HEK293 (cell line): ENCODE measurements at regions not wholly inside any gene's neighbourhood (a gene's known extent, or its start where the extent isn't known, plus 50 kb on each side); places are given as distances from the start of the nearest gene placed in this dataset.

Experiments used
- CTCF ChIA-PET: fragments of 350-600 bp; formaldehyde crosslinking; extraction: SDS; loops from one replicate; lab custom pipeline; 2021; ENCODE audit warnings: antibody characterized with exemption; lab: Yijun Ruan, JAX
- POLR2A ChIA-PET: fragments of 300-600 bp; formaldehyde crosslinking; extraction: SDS; loops from one replicate; lab custom pipeline; 2020; ENCODE audit warnings: antibody characterized with exemption, inconsistent platforms; lab: Yijun Ruan, JAX
- H3K27ac ChIP-seq: fragments of 200-500 bp; sonication (Bioruptor generic); 2 replicates; pipeline ENCODE4 v1.5.1; 2014; ENCODE audit warnings: low read depth, low read length, control low read depth, inconsistent platforms; ENCODE audit errors: extremely low read depth
- H3K36me3 ChIP-seq, 2 experiments: fragments of 200-500 bp in 1 of 2; sonication (Bioruptor generic) in 1 of 2; 1 replicate in 1 of 2; 2 replicates in 1 of 2; pipeline ENCODE4 v1.5.1; 2014 to 2017; ENCODE audit warnings: inconsistent platforms in 2 of 2, low read length in 2 of 2; ENCODE audit not compliant: control insufficient read depth in 2 of 2, insufficient read depth in 1 of 2
- H3K4me1 ChIP-seq: fragments of 200-500 bp; sonication (Bioruptor generic); 2 replicates; pipeline ENCODE4 v1.5.1; 2014; ENCODE audit warnings: mild to moderate bottlenecking, low read length, inconsistent platforms; ENCODE audit not compliant: control insufficient read depth, insufficient read depth
- H3K4me3 ChIP-seq: 2 replicates; pipeline ENCODE4 v1.5.1; 2011; ENCODE audit warnings: low read depth, mild to moderate bottlenecking, control low read depth, low read length, moderate library complexity
- H3K9me3 ChIP-seq: fragments of 200-500 bp; sonication (Bioruptor generic); 2 replicates; pipeline ENCODE4 v1.5.1; 2014; ENCODE audit warnings: low read depth, low read length, inconsistent platforms; ENCODE audit not compliant: control insufficient read depth, insufficient read depth
- FEZF1 ChIP-seq: fragments of 450-650 bp; formaldehyde crosslinking; IDR thresholded peaks from 2 replicates; pipeline ENCODE4 v1.5.1; 2016; ENCODE audit warnings: missing biosample characterization, missing genetic modification characterization
- HOXA7 ChIP-seq: sonication (generic); formaldehyde crosslinking; IDR thresholded peaks from 2 replicates; pipeline ENCODE4 v1.8.1; 2022; ENCODE audit warnings: missing genetic modification reagents, borderline replicate concordance
- KLF7 ChIP-seq: fragments of 450-650 bp; formaldehyde crosslinking; IDR thresholded peaks from 2 replicates; pipeline ENCODE4 v1.5.1; 2016; ENCODE audit warnings: missing biosample characterization, missing genetic modification characterization, borderline replicate concordance
- KLF9 ChIP-seq: fragments of 450-650 bp; formaldehyde crosslinking; IDR thresholded peaks from 2 replicates; pipeline ENCODE4 v1.5.1; 2016; ENCODE audit warnings: missing biosample characterization, missing genetic modification characterization, low read depth
- MZF1 ChIP-seq: fragments of 450-650 bp; formaldehyde crosslinking; IDR thresholded peaks from 2 replicates; pipeline ENCODE4 v1.5.1; 2017; ENCODE audit warnings: missing biosample characterization, missing genetic modification characterization, borderline replicate concordance
- PRDM1 ChIP-seq: fragments of 450-650 bp; formaldehyde crosslinking; IDR thresholded peaks from 2 replicates; pipeline ENCODE4; 2016; ENCODE audit warnings: missing biosample characterization, missing genetic modification characterization
- SALL2 ChIP-seq: fragments of 450-650 bp; formaldehyde crosslinking; IDR thresholded peaks from 2 replicates; pipeline ENCODE4 v1.5.0; 2017; ENCODE audit warnings: missing biosample characterization, mild to moderate bottlenecking, missing genetic modification characterization, borderline replicate concordance
- YY1 ChIP-seq: fragments of 450-650 bp; formaldehyde crosslinking; IDR thresholded peaks from 2 replicates; pipeline ENCODE4 v1.5.1; 2018; ENCODE audit warnings: missing biosample characterization, missing genetic modification characterization
- ZBTB21 ChIP-seq: fragments of 450-650 bp; formaldehyde crosslinking; IDR thresholded peaks from 2 replicates; pipeline ENCODE4 v1.5.1; 2017; ENCODE audit warnings: missing biosample characterization, missing genetic modification characterization
- ZBTB48 ChIP-seq: fragments of 450-650 bp; formaldehyde crosslinking; IDR thresholded peaks from 2 replicates; pipeline ENCODE4 v1.5.1; 2016; ENCODE audit warnings: missing biosample characterization, missing genetic modification characterization
- ZNF140 ChIP-seq: fragments of 450-650 bp; formaldehyde crosslinking; IDR thresholded peaks from 2 replicates; pipeline ENCODE4 v1.5.1; 2016; ENCODE audit warnings: missing biosample characterization, missing genetic modification characterization
- ZNF214 ChIP-seq: fragments of 450-650 bp; formaldehyde crosslinking; IDR thresholded peaks from 2 replicates; pipeline ENCODE4 v1.5.1; 2017; ENCODE audit warnings: missing biosample characterization, mild to moderate bottlenecking, missing genetic modification characterization, borderline replicate concordance
- ZNF292 ChIP-seq: fragments of 450-650 bp; formaldehyde crosslinking; IDR thresholded peaks from 2 replicates; pipeline ENCODE4 v1.5.1; 2016; ENCODE audit warnings: low read depth, missing biosample characterization, missing genetic modification characterization, borderline replicate concordance
- ZNF354C ChIP-seq: fragments of 450-650 bp; formaldehyde crosslinking; IDR thresholded peaks from 2 replicates; pipeline ENCODE4 v1.5.1; 2016; ENCODE audit warnings: missing biosample characterization, missing genetic modification characterization, low read depth, borderline replicate concordance
- ZNF433 ChIP-seq: fragments of 450-650 bp; formaldehyde crosslinking; IDR thresholded peaks from 2 replicates; pipeline ENCODE4 v1.5.1; 2016; ENCODE audit warnings: missing biosample characterization, missing genetic modification characterization, low read depth
- ZNF555 ChIP-seq: fragments of 450-650 bp; formaldehyde crosslinking; conservative IDR thresholded peaks from 2 replicates; pipeline ENCODE4 v1.5.1; 2017; ENCODE audit warnings: missing biosample characterization, mild to moderate bottlenecking, missing genetic modification characterization, inconsistent platforms
- ZNF571 ChIP-seq: fragments of 450-650 bp; formaldehyde crosslinking; IDR thresholded peaks from 2 replicates; pipeline ENCODE4 v1.5.0; 2017; ENCODE audit warnings: missing biosample characterization, missing genetic modification characterization
- ZNF623 ChIP-seq: fragments of 450-650 bp; formaldehyde crosslinking; IDR thresholded peaks from 2 replicates; pipeline ENCODE4 v1.5.1; 2016; ENCODE audit warnings: missing biosample characterization, missing genetic modification characterization
- ZNF658 ChIP-seq: fragments of 450-650 bp; formaldehyde crosslinking; IDR thresholded peaks from 2 replicates; pipeline ENCODE4; 2016; ENCODE audit warnings: missing biosample characterization, missing genetic modification characterization
- ZNF76 ChIP-seq: fragments of 450-650 bp; formaldehyde crosslinking; IDR thresholded peaks from 2 replicates; pipeline ENCODE4; 2016; ENCODE audit warnings: low read depth, missing biosample characterization, missing genetic modification characterization, borderline replicate concordance
- ZNF768 ChIP-seq: fragments of 450-650 bp; formaldehyde crosslinking; IDR thresholded peaks from 2 replicates; pipeline ENCODE4 v1.5.1; 2018; ENCODE audit warnings: missing biosample characterization, mild to moderate bottlenecking, missing genetic modification characterization
- ZNF830 ChIP-seq: fragments of 450-650 bp; IDR thresholded peaks from 2 replicates; pipeline ENCODE4 v1.5.0; 2018; ENCODE audit warnings: missing biosample characterization, missing genetic modification characterization, low read depth, mild to moderate bottlenecking, moderate library complexity
- ZSCAN16 ChIP-seq: fragments of 450-650 bp; formaldehyde crosslinking; IDR thresholded peaks from 2 replicates; pipeline ENCODE4 v1.5.1; 2016; ENCODE audit warnings: missing biosample characterization, missing genetic modification characterization
- TF ChIP-seq, protein P1 (sequence below): fragments of 450-650 bp; formaldehyde crosslinking; IDR thresholded peaks from 2 replicates; pipeline ENCODE4 v1.5.1; 2016; ENCODE audit warnings: missing biosample characterization, missing genetic modification characterization, borderline replicate concordance
- TF ChIP-seq, protein P2 (sequence below): fragments of 450-650 bp; formaldehyde crosslinking; IDR thresholded peaks from 2 replicates; pipeline ENCODE4 v1.5.1; 2016; ENCODE audit warnings: missing biosample characterization, missing genetic modification characterization

- TF ChIP-seq, protein P1, sequence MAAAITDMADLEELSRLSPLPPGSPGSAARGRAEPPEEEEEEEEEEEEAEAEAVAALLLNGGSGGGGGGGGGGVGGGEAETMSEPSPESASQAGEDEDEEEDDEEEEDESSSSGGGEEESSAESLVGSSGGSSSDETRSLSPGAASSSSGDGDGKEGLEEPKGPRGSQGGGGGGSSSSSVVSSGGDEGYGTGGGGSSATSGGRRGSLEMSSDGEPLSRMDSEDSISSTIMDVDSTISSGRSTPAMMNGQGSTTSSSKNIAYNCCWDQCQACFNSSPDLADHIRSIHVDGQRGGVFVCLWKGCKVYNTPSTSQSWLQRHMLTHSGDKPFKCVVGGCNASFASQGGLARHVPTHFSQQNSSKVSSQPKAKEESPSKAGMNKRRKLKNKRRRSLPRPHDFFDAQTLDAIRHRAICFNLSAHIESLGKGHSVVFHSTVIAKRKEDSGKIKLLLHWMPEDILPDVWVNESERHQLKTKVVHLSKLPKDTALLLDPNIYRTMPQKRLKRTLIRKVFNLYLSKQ (tag by site-specific recombination): no peak
- TF ChIP-seq KLF7 (tag by site-specific recombination) (no peak), HOXA7 (CRISPR knock-in tag) (no peak), MZF1 (tag by site-specific recombination) (no peak), ZNF768 (tag by site-specific recombination) (no peak)
Observed at GRCh38 chr3:124631727-124632126, 98.5 kb upstream of the UMPS start (continued).

GRCh38 chr3:124632566-124633140, 97.6 kb upstream of the UMPS start:
- H3K27ac ChIP-seq: no peak overlapping the region
- ChIA-PET POLR2A (no interaction called here), CTCF (interaction anchor here (0.7 kb wide), 1 partner anchor 56 kb away, joined by 3 read pairs; no protein-coding TSS in a partner anchor)
- no peaks in the 10 kb centered on the region for H3K4me1 ChIP-seq
- no peak for TF ChIP-seq ZNF140 (tag by site-specific recombination)
- TF ChIP-seq ZNF292 (tag by site-specific recombination): no peak
- TF ChIP-seq ZNF623 (tag by site-specific recombination): no peak
- no peak for TF ChIP-seq PRDM1 (tag by site-specific recombination)
- TF ChIP-seq ZNF830 (tag by site-specific recombination): no peak
- TF ChIP-seq ZNF658 (tag by site-specific recombination): no peak
- no peak for TF ChIP-seq ZNF433 (tag by site-specific recombination)
- TF ChIP-seq, protein P2, sequence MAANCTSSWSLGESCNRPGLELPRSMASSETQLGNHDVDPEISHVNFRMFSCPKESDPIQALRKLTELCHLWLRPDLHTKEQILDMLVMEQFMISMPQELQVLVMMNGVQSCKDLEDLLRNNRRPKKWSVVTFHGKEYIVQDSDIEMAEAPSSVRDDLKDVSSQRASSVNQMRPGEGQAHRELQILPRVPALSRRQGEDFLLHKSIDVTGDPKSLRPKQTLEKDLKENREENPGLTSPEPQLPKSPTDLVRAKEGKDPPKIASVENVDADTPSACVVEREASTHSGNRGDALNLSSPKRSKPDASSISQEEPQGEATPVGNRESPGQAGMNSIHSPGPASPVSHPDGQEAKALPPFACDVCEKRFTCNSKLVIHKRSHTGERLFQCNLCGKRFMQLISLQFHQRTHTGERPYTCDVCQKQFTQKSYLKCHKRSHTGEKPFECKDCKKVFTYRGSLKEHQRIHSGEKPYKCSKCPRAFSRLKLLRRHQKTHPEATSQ (tag by site-specific recombination): no peak
- no peak for TF ChIP-seq FEZF1 (tag by site-specific recombination)
- no peak for TF ChIP-seq ZSCAN16
- TF ChIP-seq ZNF76 (tag by site-specific recombination): no peak
- no peak for TF ChIP-seq KLF9
- no peak for TF ChIP-seq YY1 (tag by site-specific recombination)
- no peak for TF ChIP-seq ZNF571 (tag by site-specific recombination)
- TF ChIP-seq ZBTB21 (tag by site-specific recombination): no peak
- TF ChIP-seq ZNF214 (tag by site-specific recombination): no peak
- no peak for TF ChIP-seq ZNF555 (tag by site-specific recombination)
- no peak for TF ChIP-seq SALL2
- TF ChIP-seq ZBTB48 (tag by site-specific recombination): no peak
- no peak for TF ChIP-seq ZNF354C (tag by site-specific recombination)
- no peak overlapping the region for H3K4me3 ChIP-seq
- no peaks in the 10 kb centered on the region for H3K9me3 ChIP-seq
- H3K36me3 ChIP-seq: peaks cover 0 to 7% of the 10 kb centered on the region in 2 experiments; a peak in 1 of 3 replicates
